ENCODE measurements at regions not wholly inside any gene's neighbourhood (a gene's known extent, or its start where the extent isn't known, plus 50 kb on each side); places are given as distances from the start of the nearest gene placed in this dataset.

GRCh38 chr4:159697322-159698283 lies 594.7 kb downstream of the RAPGEF2 start:
- H3K4me1 ChIP-seq (ENCODE audit: control insufficient read depth, insufficient read depth, low read length): no peaks in the 10 kb centered on the region
- ChIA-PET RAD21 (ENCODE audit: unreplicated experiment) (no interaction called here), CTCF (interaction anchor here (1.5 kb wide), 1 partner anchor 211 kb away, joined by 6 read pairs; no protein-coding TSS in a partner anchor), POLR2A (no interaction called here), SMC1A (ENCODE audit: uncharacterized antibody, unreplicated experiment) (no interaction called here)
- no TSS peak for BruUV-seq (replicated peaks)
- no peaks in the 10 kb centered on the region for H3K79me2 ChIP-seq (ENCODE audit: control insufficient read depth, insufficient read depth, low read length)
- H3K27ac ChIP-seq (ENCODE audit: control insufficient read depth, insufficient read depth): no peak overlapping the region
- WGBS (ENCODE audit: insufficient coverage, insufficient replicate concordance, low lambda C conversion rate, missing lambda C conversion rate): 46% methylated on average over 6 of the region's 6 CpGs
- no peak overlapping the region; the same call in 1 of the 2 replicates for H2AFZ ChIP-seq (ENCODE audit: control insufficient read depth, low read depth, low read length)
- no peak overlapping the region for H3K4me3 ChIP-seq
- intact Hi-C loops (cut with micrococcal nuclease; ENCODE audit: unreplicated experiment) (no loop called here), in situ Hi-C loops (cut with MboI) (no loop called here)
- H3K9me3 ChIP-seq (replicated peaks; ENCODE audit: control insufficient read depth, insufficient read depth, low read length): no peaks in the 10 kb centered on the region
- H4K20me1 ChIP-seq (ENCODE audit: control insufficient read depth, insufficient read depth): no peaks in the 10 kb centered on the region
- no peaks in the 10 kb centered on the region for H3K27me3 ChIP-seq (replicated peaks in 1 of 2; ENCODE audit: control insufficient read depth in 2 of 2, insufficient read depth in 2 of 2, low read length in 1 of 2)
- no peaks in the 10 kb centered on the region for H3K36me3 ChIP-seq (ENCODE audit: control insufficient read depth in 2 of 2, insufficient read depth in 2 of 2, low read length in 1 of 2)
- TF ChIP-seq RCOR1 (conservative IDR thresholded peaks at IDR 0.05; ENCODE audit: low read depth, low read length): no peak
- peak; percentile 21; the same call in 1 of the 2 replicates for TF ChIP-seq SPI1 (IDR thresholded peaks at IDR 0.05; ENCODE audit: borderline replicate concordance, insufficient read depth, low read depth, low read length)
- no peak for TF ChIP-seq RAD51 (IDR thresholded peaks at IDR 0.05)
- FAIRE-seq: no peak
- ATAC-seq: no peak
- H3K4me2 ChIP-seq (ENCODE audit: control insufficient read depth, insufficient read depth): no peak overlapping the region
- no peak overlapping the region for H3K9ac ChIP-seq (ENCODE audit: control insufficient read depth, insufficient read depth, low read length)
- DNase-seq (ENCODE audit: low read depth, low spot score): no peak

- FAIRE-seq (no peak), DNase-seq (ENCODE audit: low read depth, low spot score) (no peak), ATAC-seq (no peak)
- in situ Hi-C loops (cut with MboI) (no loop called here), intact Hi-C loops (cut with micrococcal nuclease; ENCODE audit: unreplicated experiment) (no loop called here)
- Histone ChIP-seq H3K27me3 (replicated peaks in 1 of 2; ENCODE audit: control insufficient read depth in 2 of 2, insufficient read depth in 2 of 2, low read length in 1 of 2) (no peaks in the 10 kb centered on the region), H3K4me3 (no peak overlapping the region), H3K36me3 (ENCODE audit: control insufficient read depth in 2 of 2, insufficient read depth in 2 of 2, low read length in 1 of 2) (no peaks in the 10 kb centered on the region), H3K9ac (ENCODE audit: control insufficient read depth, insufficient read depth, low read length) (no peak overlapping the region), H3K4me1 (ENCODE audit: control insufficient read depth, insufficient read depth, low read length) (no peaks in the 10 kb centered on the region), H4K20me1 (ENCODE audit: control insufficient read depth, insufficient read depth) (no peaks in the 10 kb centered on the region), H3K79me2 (ENCODE audit: control insufficient read depth, insufficient read depth, low read length) (no peaks in the 10 kb centered on the region), H3K4me2 (ENCODE audit: control insufficient read depth, insufficient read depth) (no peak overlapping the region), H3K9me3 (replicated peaks; ENCODE audit: control insufficient read depth, insufficient read depth, low read length) (no peaks in the 10 kb centered on the region), H3K27ac (ENCODE audit: control insufficient read depth, insufficient read depth) (no peak overlapping the region), H2AFZ (ENCODE audit: control insufficient read depth, low read depth, low read length) (no peak overlapping the region)
- POLR2A ChIA-PET: no interaction called here
- RAD21 ChIA-PET (ENCODE audit: unreplicated experiment): no interaction called here
- SMC1A ChIA-PET (ENCODE audit: uncharacterized antibody, unreplicated experiment): no interaction called here
- CTCF ChIA-PET: interaction anchor here (1.5 kb wide), 1 partner anchor 212 kb away, joined by 6 read pairs; no protein-coding TSS in a partner anchor
- WGBS (ENCODE audit: insufficient coverage, insufficient replicate concordance, low lambda C conversion rate, missing lambda C conversion rate): 52% methylated on average over 3 of the region's 3 CpGs
- TF ChIP-seq STAT1 (conservative IDR thresholded peaks at IDR 0.05): no peak
- no peak for TF ChIP-seq EZH2 (IDR thresholded peaks at IDR 0.05; ENCODE audit: borderline replicate concordance, control insufficient read depth, low read depth, low read length)
- no TSS peak for BruUV-seq (replicated peaks)
These were observed 595.5 kb downstream of the RAPGEF2 start for GRCh38 chr4:159698336-159698735.
